WTC11 (cell line): ENCODE measurements at regions not wholly inside any gene's neighbourhood (a gene's known extent, or its start where the extent isn't known, plus 50 kb on each side); places are given as distances from the start of the nearest gene placed in this dataset.

Source experiments
- ATAC-seq: fragments of 200-7000 bp; cut with Tn5 transposase; 2 replicates; pipeline ENCODE4 v1.10.0; 2021; ENCODE audit warnings: mild to moderate bottlenecking, moderate library complexity
- CTCF ChIA-PET: fragments of 300-600 bp; sonication (Branson Sonifier 250); formaldehyde crosslinking; loops from one replicate; lab custom pipeline; 2021; ENCODE audit warnings: antibody characterized with exemption; lab: Charles Lee
- POLR2A ChIA-PET: fragments of 350-600 bp; sonication (Branson Sonifier 250); formaldehyde crosslinking; loops from one replicate; lab custom pipeline; 2021; ENCODE audit warnings: antibody characterized with exemption; lab: Charles Lee
- DNase-seq: peaks from one replicate; pipeline ENCODE4 v3.0.0; 2021; ENCODE audit warnings: low spot score
- H3K27ac Mint-ChIP-seq: 2 replicates; pipeline ENCODE4 v1.8.0; 2021; ENCODE audit warnings: mixed read lengths
- H3K27me3 Mint-ChIP-seq: 2 replicates; pipeline ENCODE4 v1.8.0; 2021; ENCODE audit warnings: low read depth, mild to moderate bottlenecking, moderate library complexity, mixed read lengths
- H3K36me3 Mint-ChIP-seq: 2 replicates; pipeline ENCODE4 v1.8.0; 2021; ENCODE audit warnings: mixed read lengths
- H3K4me1 Mint-ChIP-seq: 2 replicates; pipeline ENCODE4 v1.8.0; 2022; ENCODE audit warnings: mixed read lengths
- H3K4me3 Mint-ChIP-seq: 2 replicates; pipeline ENCODE4 v1.8.0; 2021; ENCODE audit warnings: mild to moderate bottlenecking, moderate library complexity, mixed read lengths
- H3K9me3 Mint-ChIP-seq: 2 replicates; pipeline ENCODE4 v1.8.0; 2021; ENCODE audit warnings: mixed read lengths
- CREM ChIP-seq: sonication (generic); formaldehyde crosslinking; IDR thresholded peaks from 2 replicates; pipeline ENCODE4 v1.8.1; 2022; ENCODE audit warnings: mild to moderate bottlenecking, missing genetic modification reagents, moderate library complexity
- ELF4 ChIP-seq: sonication (generic); formaldehyde crosslinking; IDR thresholded peaks from 2 replicates; pipeline ENCODE4 v1.8.1; 2022; ENCODE audit warnings: low read depth, mild to moderate bottlenecking, moderate library complexity, missing genetic modification reagents
- FOXK1 ChIP-seq: sonication (generic); formaldehyde crosslinking; IDR thresholded peaks from 2 replicates; pipeline ENCODE4 v1.8.0; 2022; ENCODE audit warnings: mild to moderate bottlenecking, moderate library complexity, missing genetic modification reagents
- GABPB1 ChIP-seq: sonication (generic); formaldehyde crosslinking; IDR thresholded peaks from 2 replicates; pipeline ENCODE4 v1.8.1; 2023; ENCODE audit warnings: mild to moderate bottlenecking, missing genetic modification reagents
- JAZF1 ChIP-seq: fragments of 250-450 bp; sonication (Bioruptor Pico); IDR thresholded peaks from 2 replicates; pipeline ENCODE4 v1.9.0; 2021; ENCODE audit warnings: moderate library complexity, mild to moderate bottlenecking, inconsistent platforms
- NFATC4 ChIP-seq: fragments of 250-450 bp; sonication (Bioruptor Pico); IDR thresholded peaks from 2 replicates; pipeline ENCODE4 v1.9.0; 2021; ENCODE audit warnings: mild to moderate bottlenecking
- NR2C2 ChIP-seq: sonication (generic); formaldehyde crosslinking; IDR thresholded peaks from 2 replicates; pipeline ENCODE4 v1.8.0; 2022; ENCODE audit warnings: mild to moderate bottlenecking, missing genetic modification reagents
- NR3C1 ChIP-seq: sonication (generic); formaldehyde crosslinking; conservative IDR thresholded peaks from 2 replicates; pipeline ENCODE4 v1.8.1; 2023; ENCODE audit warnings: low read depth, mild to moderate bottlenecking, missing genetic modification reagents
- SMAD3 ChIP-seq: sonication (generic); formaldehyde crosslinking; IDR thresholded peaks from 2 replicates; pipeline ENCODE4 v1.8.0; 2022; ENCODE audit warnings: missing genetic modification reagents, mild to moderate bottlenecking, borderline replicate concordance
- ZNF138 ChIP-seq: sonication (generic); formaldehyde crosslinking; conservative IDR thresholded peaks from 2 replicates; pipeline ENCODE4 v1.8.1; 2022; ENCODE audit warnings: mild to moderate bottlenecking, moderate library complexity, missing genetic modification reagents
- ZNF219 ChIP-seq: sonication (generic); formaldehyde crosslinking; IDR thresholded peaks from 2 replicates; pipeline ENCODE4 v1.8.0; 2023; ENCODE audit warnings: missing genetic modification reagents, mild to moderate bottlenecking, borderline replicate concordance
- ZNF396 ChIP-seq: fragments of 250-450 bp; sonication (Bioruptor Pico); IDR thresholded peaks from 2 replicates; pipeline ENCODE4 v1.8.0; 2021; ENCODE audit warnings: mild to moderate bottlenecking, moderate library complexity, borderline replicate concordance
- TF ChIP-seq, protein P1 (sequence below): fragments of 200-600 bp; IDR thresholded peaks from 2 replicates; pipeline ENCODE4 v1.8.0; 2022; ENCODE audit warnings: antibody characterized with exemption
- TF ChIP-seq, protein P2 (sequence below): fragments of 250-450 bp; sonication (Bioruptor Pico); IDR thresholded peaks from 2 replicates; pipeline ENCODE4 v2.1.2; 2022; ENCODE audit warnings: mild to moderate bottlenecking, moderate library complexity
- TF ChIP-seq, protein P3 (sequence below): sonication (generic); formaldehyde crosslinking; IDR thresholded peaks from 2 replicates; pipeline ENCODE4 v1.8.0; 2022; ENCODE audit warnings: mild to moderate bottlenecking, missing genetic modification reagents
- TF ChIP-seq, protein P4 (sequence below): sonication (generic); formaldehyde crosslinking; IDR thresholded peaks from 2 replicates; pipeline ENCODE4 v1.8.1; 2023; ENCODE audit warnings: mild to moderate bottlenecking, missing genetic modification reagents
- TF ChIP-seq, protein P5 (sequence below): sonication (generic); formaldehyde crosslinking; IDR thresholded peaks from 2 replicates; pipeline ENCODE4 v1.8.1; 2023; ENCODE audit warnings: mild to moderate bottlenecking, missing genetic modification reagents, moderate library complexity

DNA sequence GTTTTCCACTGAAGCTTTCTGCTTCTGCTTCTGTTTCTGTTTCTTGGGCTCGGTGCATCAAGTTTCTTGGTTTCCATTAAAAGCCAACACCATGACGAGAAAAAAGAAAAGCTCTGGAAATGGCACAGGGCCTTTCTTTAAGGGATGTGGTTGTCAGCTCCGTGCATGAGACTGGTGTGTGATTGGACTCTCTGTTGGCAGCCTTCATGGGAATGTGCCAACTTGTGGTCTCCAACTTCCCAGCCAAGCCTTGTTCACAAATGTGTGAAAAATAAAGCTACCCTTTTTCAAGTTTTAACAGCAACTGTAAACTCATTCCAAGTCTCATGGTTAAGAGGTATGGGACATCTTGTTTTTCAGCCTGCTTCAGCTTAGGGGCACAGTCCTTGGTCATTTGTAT lies 68.7 kb upstream of the CST7 start:
- Mint-ChIP-seq H3K9me3 (peaks cover 53% of the 10 kb centered on the region), H3K4me3 (no peak overlapping the region), H3K27ac (no peak overlapping the region), H3K27me3 (no peaks in the 10 kb centered on the region), H3K4me1 (0 out of 2 replicates have a peak, but pooled peaks cover 3% of the 10 kb centered on the region)
- ATAC-seq (no peak), DNase-seq (no peak)
- CTCF ChIA-PET = no interaction called here
- TF ChIP-seq, protein P1, sequence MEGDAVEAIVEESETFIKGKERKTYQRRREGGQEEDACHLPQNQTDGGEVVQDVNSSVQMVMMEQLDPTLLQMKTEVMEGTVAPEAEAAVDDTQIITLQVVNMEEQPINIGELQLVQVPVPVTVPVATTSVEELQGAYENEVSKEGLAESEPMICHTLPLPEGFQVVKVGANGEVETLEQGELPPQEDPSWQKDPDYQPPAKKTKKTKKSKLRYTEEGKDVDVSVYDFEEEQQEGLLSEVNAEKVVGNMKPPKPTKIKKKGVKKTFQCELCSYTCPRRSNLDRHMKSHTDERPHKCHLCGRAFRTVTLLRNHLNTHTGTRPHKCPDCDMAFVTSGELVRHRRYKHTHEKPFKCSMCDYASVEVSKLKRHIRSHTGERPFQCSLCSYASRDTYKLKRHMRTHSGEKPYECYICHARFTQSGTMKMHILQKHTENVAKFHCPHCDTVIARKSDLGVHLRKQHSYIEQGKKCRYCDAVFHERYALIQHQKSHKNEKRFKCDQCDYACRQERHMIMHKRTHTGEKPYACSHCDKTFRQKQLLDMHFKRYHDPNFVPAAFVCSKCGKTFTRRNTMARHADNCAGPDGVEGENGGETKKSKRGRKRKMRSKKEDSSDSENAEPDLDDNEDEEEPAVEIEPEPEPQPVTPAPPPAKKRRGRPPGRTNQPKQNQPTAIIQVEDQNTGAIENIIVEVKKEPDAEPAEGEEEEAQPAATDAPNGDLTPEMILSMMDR = no peak
- TF ChIP-seq, protein P2, sequence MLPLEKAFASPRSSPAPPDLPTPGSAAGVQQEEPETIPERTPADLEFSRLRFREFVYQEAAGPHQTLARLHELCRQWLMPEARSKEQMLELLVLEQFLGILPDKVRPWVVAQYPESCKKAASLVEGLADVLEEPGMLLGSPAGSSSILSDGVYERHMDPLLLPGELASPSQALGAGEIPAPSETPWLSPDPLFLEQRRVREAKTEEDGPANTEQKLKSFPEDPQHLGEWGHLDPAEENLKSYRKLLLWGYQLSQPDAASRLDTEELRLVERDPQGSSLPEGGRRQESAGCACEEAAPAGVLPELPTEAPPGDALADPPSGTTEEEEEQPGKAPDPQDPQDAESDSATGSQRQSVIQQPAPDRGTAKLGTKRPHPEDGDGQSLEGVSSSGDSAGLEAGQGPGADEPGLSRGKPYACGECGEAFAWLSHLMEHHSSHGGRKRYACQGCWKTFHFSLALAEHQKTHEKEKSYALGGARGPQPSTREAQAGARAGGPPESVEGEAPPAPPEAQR (CRISPR knock-in tag) = no peak
- TF ChIP-seq, protein P3, sequence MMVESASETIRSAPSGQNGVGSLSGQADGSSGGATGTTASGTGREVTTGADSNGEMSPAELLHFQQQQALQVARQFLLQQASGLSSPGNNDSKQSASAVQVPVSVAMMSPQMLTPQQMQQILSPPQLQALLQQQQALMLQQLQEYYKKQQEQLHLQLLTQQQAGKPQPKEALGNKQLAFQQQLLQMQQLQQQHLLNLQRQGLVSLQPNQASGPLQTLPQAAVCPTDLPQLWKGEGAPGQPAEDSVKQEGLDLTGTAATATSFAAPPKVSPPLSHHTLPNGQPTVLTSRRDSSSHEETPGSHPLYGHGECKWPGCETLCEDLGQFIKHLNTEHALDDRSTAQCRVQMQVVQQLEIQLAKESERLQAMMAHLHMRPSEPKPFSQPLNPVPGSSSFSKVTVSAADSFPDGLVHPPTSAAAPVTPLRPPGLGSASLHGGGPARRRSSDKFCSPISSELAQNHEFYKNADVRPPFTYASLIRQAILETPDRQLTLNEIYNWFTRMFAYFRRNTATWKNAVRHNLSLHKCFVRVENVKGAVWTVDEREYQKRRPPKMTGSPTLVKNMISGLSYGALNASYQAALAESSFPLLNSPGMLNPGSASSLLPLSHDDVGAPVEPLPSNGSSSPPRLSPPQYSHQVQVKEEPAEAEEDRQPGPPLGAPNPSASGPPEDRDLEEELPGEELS (CRISPR knock-in tag) = no peak
- TF ChIP-seq ELF4 (CRISPR knock-in tag) (no peak), NR2C2 (CRISPR knock-in tag) (no peak)
- TF ChIP-seq, protein P4, sequence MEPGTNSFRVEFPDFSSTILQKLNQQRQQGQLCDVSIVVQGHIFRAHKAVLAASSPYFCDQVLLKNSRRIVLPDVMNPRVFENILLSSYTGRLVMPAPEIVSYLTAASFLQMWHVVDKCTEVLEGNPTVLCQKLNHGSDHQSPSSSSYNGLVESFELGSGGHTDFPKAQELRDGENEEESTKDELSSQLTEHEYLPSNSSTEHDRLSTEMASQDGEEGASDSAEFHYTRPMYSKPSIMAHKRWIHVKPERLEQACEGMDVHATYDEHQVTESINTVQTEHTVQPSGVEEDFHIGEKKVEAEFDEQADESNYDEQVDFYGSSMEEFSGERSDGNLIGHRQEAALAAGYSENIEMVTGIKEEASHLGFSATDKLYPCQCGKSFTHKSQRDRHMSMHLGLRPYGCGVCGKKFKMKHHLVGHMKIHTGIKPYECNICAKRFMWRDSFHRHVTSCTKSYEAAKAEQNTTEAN (CRISPR knock-in tag) = no peak
- TF ChIP-seq, all 79 proteins: peak for 0
- POLR2A ChIA-PET = no interaction called here
- H3K36me3 Mint-ChIP-seq = peaks cover 30% of the 10 kb centered on the region

DNA sequence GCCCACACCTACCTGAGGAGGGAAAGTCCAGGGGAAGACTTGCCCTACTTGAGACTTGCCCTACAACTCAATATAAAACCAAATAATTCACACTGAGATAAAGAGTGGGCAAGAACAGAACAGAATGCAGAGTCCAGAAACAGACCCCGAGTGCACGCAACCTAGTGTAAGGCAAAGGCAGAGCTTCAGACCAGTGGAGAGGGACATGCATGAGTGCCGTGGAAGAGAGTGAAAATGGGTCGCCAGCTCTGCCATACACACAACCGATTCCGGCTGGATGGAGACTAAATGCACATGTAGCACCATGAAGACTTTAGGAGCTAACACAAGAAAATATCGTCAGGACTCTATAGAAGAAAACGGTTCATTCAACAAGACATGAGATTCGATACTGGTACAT lies 58.8 kb upstream of the CST7 start:
- peaks cover 2% of the 10 kb centered on the region; the same call in 1 of the 2 replicates for H3K27me3 Mint-ChIP-seq
- TF ChIP-seq ZNF396 (CRISPR knock-in tag) = no peak
- no peak for TF ChIP-seq NR3C1
- TF ChIP-seq ZNF219 = no peak
- TF ChIP-seq FOXK1 = no peak
- no peak for TF ChIP-seq CREM (CRISPR knock-in tag)
- no peak for TF ChIP-seq ZNF138 (CRISPR knock-in tag)
- TF ChIP-seq JAZF1 (CRISPR knock-in tag) = no peak
- no peak for TF ChIP-seq GABPB1 (CRISPR knock-in tag)
- TF ChIP-seq, protein P4 (CRISPR knock-in tag) = no peak
- TF ChIP-seq, protein P5, sequence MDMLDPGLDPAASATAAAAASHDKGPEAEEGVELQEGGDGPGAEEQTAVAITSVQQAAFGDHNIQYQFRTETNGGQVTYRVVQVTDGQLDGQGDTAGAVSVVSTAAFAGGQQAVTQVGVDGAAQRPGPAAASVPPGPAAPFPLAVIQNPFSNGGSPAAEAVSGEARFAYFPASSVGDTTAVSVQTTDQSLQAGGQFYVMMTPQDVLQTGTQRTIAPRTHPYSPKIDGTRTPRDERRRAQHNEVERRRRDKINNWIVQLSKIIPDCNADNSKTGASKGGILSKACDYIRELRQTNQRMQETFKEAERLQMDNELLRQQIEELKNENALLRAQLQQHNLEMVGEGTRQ (CRISPR knock-in tag) = no peak
- no peak for TF ChIP-seq NFATC4
- no peak for TF ChIP-seq SMAD3
- H3K4me3 Mint-ChIP-seq = no peak overlapping the region
- peaks cover 16% of the 10 kb centered on the region for H3K9me3 Mint-ChIP-seq
- CTCF ChIA-PET = no interaction called here
- POLR2A ChIA-PET = no interaction called here
- H3K27ac Mint-ChIP-seq = no peak overlapping the region
- DNase-seq (no peak), ATAC-seq (no peak)
- H3K36me3 Mint-ChIP-seq = peaks cover 5% of the 10 kb centered on the region; the same call in 1 of the 2 replicates
- H3K4me1 Mint-ChIP-seq = peaks cover 32% of the 10 kb centered on the region
